Muscle of arm (tissue), 1 donor: ENCODE measurements at regions not wholly inside any gene's neighbourhood (a gene's known extent, or its start where the extent isn't known, plus 50 kb on each side); places are given as distances from the start of the nearest gene placed in this dataset.
A peak's percentile ranks its signal among the peaks of the same experiment; 100 is the strongest.
"Not testable (repeated sequence)": the region's sequence is repeated elsewhere in the genome, so short reads cannot be mapped to it uniquely, and the experiment has no call there.

ENCODE experiments used
- DNase-seq: peaks from one replicate; pipeline ENCODE4 v3.0.0-alpha.2; 2013

DNA sequence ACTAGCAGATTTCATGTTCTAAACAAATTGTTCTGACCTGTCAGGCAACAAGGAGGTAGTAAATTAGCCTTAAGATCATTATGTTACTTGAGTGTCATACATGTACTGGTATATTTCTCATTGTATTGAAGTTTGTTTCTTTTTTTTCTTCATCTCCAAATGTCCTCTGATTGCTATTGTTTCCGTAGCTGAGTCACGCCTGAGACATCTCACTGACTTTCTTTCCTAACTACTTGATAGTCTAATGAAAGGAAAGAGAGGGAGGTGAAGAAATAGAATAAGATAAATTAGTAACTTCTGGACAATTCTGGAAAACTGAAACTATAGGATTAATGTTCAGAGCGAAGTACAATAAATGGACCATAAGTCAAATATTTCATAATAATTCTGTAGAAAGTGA, 1049.9 kb downstream of the TSN start:
- no peak for DNase-seq

DNA sequence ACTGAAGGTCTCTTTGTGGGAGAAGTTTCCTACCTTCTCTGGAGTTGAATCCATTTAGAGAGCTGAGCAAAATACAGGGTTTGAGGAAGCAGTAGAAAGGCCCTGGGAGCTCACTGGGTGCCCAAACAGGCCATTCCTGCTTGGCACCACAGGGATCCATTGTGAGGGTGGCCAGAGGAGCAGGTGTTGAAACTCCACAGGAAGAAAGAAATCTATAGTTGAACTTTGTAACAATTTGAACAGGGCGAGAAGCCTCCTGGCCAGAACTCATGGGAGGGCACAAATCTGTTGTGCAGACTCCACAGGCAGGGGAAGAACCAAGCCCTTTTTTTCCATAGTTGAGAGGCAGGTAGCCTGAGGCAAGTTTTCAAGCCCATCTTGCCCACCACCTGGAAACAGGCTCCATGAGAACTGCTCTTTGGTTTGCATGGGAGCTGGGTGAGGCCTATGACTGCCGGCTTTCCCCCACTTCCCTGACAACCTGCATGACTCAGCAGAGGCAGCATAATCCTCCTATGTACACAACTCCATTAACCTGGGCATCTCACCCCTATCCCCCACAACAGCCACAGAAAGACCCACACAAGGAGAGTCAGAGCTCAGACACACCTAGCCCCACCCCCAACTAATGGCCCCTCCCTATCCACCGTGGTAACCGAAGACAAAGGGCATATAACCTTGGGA, 1053.0 kb downstream of the TSN start:
- DNase-seq = no peak

DNA sequence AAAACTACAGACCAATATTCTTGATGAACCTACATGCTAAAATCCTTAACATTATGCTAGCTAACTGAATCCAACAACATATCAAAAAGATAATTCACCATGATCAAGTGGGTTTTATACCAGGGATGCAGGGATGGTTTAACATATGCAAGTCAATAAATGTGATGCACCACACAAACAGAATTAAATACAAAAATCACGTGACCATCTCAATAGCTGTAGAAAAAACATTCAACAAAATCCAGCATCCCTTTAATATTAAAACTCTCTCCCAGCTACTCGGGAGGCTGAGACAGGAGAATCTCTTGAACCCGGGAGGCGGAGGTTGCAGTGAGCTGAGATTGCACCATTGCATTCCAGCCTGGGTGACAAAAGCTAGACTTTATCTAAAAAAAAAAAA, 1056.8 kb downstream of the TSN start:
- DNase-seq = not testable (repeated sequence)

DNA sequence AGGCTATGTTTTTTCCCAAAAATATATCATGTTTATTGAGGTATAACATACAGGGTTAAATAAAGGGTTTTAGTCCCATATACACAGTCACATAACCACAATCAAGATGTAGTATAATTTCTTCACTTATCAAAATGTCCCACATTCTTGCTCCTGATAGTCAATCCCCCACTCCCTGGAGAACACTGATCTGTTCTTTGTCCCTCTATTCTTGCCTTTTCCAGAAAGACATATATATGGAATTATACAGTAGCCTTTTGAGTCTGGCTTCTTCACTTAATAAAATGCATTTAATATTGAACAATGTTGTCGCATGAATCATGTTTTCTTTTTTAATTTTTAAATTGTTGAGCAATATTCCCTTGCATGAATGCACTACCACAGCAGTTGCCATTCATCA, 1059.7 kb downstream of the TSN start:
- DNase-seq = no peak

DNA sequence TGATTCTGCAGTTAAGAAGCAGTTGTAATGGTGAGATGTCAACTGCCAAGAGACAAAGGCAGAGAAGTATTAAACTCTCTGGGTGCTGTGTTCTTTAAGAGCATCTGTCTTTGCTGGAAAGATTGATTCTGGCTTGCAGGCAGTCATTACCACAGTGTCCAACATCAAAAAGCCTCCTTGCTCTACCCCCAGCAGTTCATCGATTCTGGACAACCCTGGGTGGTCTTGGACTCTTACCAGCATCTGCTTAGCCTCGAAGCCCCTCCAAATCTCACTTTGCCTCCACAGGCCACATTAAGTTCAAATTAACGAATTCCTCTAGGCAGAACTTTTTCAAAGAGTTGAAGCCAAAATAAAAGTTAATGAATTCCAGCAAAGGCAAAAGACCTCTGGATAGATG, 1061.4 kb downstream of the TSN start:
- DNase-seq = peak; percentile 43

DNA sequence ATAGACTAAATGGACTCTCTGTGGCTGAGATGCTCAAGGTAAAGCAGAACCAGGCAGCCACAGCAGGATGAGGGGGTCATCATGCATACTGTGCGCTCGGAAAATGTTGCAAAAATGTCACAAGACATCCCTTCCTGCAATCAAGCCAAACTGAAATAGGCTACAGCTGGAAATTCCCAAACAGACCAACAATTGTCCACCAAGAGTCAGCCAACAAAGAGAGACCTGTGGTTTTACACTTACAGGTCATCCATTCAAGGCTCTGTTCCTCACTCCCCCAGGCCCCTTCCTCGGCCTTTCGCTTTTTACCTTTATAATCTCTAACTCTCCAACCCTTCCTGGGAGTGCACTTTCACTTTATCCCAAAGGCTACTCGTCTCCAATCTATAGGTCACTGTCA, 1066.9 kb downstream of the TSN start:
- no peak for DNase-seq

DNA sequence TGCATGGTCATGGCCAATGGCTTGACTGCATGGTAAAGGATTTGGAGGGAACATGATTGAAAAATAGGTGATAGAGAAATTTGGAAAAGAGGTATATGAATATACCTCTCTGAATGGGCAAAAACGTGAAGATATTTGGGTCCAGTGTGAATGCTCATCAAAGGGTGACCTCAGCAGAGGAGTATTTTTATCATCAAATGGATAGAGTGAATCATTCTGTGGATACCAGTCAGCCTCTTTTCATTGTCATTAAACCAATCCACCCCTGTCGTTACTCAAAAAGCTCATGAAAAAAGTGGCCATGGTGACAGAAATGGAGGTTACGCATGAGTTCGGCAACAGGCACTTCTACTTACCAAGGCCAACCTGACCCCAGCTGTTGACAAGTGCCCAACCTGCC, 1074.7 kb downstream of the TSN start:
- DNase-seq = no peak

DNA sequence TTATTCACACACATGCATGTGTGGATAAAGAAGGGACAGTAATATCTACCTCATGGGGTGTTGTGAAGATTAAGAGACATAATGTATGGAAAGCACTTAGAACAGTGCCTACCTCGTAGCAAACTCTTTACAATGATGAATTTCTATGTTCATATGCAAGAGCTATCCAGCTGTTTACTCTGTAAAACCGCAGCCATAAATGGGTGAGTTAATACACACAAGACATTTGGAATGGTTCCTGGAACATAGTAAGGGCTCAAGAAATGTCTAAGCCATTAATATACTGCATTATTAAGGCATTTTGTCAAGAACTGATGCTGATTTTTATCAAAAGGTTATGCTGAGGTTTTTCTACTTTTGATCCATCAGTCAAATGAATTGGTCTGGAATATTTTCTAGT, 1076.2 kb downstream of the TSN start:
- DNase-seq = no peak

DNA sequence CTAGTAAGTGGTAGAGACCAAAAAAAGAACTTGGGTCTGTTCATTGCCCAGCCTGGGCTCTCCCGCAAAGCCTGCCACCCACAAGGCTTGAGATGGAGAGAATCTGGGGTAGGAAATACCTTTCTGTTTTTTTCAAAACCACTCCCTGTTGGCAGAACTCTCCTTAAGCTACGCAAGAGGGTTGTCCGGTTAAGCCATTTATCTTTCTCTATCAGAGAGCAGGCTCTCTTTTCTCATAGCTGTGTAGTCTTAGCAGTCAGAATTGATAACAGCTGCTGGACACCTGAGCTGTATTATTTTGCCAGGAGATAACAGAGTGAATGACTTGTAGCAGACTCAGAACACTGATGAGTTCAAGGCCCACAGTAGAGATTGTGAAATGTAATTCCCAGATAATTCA, 1088.1 kb downstream of the TSN start:
- DNase-seq = no peak

DNA sequence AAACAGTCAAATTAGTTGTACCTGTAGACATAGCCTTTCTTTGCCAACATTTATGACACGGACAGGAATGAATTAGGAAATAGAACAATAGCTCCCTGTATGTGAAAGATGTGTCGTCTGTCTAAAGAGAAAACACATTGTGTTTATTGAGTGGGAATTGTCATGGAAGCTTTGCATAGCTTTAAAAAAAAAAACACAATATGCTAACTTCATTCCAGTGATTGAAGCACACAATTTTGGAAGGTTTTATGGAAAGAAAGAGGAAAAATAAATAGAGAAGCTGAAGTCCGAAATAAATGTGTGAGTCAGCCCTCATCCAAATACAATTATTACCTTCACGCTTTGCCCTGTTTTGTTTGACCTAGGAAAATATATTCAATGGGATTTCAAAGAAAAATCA, 1095.7 kb downstream of the TSN start:
- no peak for DNase-seq

DNA sequence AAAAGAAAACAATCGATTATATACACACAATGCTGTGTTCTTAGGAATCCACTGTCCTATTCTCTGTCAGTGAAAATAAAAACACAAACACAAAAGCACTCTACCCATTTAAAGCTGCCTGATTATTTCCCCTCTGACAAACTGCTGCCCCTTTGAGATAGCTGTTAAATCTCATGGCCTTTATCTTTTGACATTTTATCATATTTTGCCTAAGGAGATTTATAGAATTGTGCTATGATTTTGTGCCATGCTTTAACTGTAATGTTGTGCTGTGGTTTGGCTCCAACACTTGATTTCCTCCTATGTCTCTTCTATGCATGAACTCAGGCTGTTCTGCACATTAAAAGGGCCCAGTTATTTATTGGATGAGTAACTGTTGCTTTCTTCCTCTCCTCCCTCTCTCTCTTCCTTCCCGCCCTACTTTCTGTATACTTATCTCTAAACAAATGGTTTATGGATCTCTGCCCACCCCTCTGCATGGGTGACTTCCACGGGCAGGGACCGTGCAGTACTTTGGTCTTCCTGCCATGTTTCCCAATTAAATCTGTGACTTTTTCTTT, 1096.6 kb downstream of the TSN start:
- no peak for DNase-seq

DNA sequence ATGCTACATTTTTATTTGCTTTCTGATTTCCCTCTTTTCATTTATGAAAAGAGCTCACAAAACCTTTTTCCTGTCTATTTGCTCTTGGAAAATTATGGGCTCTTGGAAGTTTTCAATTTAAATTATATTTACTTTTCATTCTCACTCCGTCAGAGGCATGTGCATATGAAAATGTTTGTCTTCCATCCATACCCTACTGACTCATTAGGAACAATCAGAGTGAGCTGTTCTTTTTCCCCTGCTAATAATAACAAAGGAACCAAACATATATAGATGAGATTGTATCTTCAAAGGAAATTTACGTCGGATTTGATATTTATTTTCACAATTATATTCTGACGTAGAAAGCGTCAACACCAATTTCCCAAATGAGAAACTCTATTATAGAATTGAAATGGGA, 1101.2 kb downstream of the TSN start:
- no peak for DNase-seq

DNA sequence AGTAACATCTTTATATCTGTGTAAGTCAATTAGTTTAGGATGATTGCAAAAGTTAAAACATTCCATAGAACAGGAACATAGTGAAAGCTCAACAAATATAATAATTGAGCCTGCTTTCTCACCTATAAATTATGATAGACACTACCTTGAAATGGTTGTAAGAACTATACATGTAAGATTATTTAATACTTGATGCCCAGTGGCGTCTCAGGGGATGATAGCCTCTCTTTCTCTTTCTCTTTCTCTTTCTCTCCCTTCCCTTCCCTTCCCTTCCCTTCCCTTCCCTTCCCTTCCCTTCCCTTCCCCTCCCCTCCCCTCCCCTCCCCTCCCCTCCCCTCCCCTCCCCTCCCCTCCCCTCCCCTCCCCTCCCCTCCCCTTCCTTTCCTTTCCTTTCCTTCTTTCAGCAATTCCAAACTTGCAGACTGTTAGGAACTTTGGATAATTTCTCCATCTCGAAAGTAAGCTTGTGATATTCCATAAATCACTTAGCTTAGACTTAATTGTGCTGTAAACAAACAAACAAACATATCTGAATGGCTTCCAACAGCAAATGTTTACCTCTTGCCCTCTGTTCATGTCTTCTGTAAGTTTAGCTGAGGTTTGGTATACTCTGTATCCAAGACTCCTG, 1102.7 kb downstream of the TSN start:
- DNase-seq = no peak

DNA sequence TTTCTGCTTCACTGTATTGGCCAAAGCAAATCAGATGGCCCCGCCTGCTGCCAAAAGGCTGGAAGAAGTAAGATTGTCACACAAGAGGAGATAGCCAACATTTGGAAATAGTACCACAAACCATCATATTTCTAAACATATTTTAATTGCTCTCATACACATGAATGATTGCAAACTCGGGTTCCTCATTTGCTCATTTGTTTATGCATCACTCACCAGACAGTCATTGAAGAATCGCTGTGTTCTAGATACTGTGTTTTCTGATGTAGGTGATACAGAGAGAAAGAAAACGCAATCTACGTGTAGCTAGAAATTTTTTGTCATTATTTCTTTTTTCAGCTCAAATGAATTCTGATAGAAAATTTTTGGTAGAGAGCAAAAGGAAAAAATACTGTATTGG, 1103.4 kb downstream of the TSN start:
- no peak for DNase-seq

DNA sequence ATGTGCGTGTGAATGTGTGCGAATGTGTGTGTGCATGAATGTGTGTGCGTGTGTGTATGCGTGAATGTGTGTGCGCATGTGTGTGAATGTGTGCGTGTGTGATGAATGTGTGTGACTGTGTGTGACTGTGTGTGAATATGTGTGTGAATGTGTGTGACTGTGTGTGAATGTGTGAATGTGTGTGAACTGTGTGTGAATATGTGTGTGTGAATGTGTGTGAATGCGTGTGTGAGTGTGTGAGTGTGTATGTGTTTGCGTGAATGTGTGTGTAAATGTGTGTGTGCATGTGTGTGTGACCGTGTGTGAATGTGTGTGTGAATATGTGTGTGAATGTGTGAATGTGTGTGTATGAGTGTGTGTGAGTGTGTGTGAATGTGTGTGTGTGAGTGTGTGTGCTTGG, 1103.8 kb downstream of the TSN start:
- no peak for DNase-seq

DNA sequence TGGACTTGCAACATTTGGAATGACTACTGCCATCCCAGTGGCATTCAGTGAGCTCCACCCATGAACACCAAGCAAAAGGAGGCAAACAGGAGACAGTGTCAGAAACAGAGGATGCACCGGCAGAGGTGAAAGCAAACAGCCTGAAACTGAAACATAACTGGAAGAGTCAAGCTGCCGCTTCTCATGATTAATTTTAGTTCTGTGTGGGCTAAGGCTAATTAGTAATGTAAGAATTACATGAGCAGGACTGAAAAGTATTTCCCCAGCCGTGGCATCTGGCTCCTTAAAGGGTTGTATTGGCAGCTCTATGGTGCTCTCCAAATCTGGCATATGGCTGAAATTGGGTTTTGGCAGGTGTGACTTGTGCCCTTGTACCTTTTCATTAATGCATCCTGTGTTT, 1108.1 kb downstream of the TSN start:
- no peak for DNase-seq

DNA sequence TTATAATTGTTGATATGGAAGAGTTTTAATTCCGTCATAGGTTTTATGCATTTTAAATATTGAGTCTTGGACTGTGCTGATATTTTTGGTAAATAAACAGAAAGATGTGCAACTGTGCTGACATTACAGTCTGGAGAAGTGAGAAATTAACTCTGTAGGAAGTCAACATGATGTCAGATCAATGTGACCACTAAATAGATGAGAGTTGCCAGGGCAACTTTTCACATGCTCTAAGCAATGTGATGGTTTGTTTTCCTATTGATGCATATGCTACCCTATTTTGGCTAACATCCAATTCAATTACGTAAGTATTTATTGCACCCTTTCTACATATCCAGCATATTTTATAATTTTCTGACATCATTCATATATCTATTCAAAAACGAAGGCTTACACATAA, 1109.3 kb downstream of the TSN start:
- no peak for DNase-seq

DNA sequence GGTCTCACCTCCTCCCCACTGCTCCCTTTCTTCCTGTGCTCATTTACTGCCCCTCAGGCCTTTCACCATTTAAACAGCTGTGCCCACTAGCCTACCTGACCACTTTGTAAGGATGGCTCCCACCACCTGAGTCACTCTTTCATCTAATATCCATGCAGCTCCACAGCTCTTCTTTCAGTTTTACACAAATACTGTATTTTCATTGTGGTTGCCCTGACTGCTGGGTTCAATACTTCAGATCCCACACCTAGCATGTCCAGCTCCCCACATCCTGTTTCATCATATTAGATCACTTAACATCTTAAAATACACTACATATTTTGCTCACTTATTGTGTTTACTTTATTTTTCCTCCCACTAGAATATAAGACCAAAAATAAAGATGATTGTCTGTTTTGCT, 1110.6 kb downstream of the TSN start:
- DNase-seq = no peak

DNA sequence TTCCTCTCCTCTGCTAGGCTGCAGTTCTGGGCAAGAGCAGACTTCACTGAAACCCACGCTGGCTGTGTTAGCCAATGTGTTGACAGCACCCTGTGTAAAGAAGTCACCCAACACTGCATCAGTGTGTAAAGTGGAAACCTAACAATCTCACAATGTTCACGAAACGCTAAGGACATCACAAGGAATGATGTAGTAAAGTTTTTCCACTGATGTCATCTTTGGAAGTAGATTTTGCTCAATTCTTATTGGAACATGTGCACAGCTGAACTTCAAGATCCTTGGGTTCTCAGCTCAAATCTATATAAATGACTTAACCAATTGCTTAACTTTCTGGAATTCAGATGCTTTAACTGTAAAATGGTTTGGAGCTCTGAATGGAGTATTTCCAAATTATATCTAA, 1112.5 kb downstream of the TSN start:
- peak; percentile 29 for DNase-seq

DNA sequence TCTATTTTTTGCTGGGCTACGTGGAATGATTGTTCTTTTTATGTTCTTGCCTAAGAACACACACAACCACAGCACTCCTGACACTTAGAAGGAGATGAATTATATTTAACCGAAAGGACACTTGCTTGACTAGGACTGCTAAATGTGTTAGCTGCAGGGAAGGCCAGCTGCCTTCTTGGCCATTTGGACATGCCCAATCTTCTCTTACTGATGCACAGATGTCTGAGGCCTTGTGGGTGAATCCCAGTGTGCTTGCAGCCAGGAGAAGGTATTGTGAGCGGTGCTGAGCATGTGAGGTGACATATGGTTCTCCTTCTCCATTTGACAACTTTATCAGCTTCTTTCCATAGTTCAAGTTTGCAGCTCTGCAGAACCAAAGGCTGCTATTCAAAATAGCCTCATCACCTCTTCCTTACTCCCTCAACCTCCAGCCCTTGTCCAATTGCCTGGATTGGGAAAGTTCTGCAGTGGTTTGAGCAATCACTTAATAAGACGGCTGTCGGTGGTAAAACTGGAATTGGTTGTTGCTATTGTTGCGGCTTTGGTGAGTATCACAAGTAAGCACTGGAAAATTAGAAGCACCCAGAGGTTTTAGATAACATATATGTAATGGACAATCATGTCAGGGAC, 1113.3 kb downstream of the TSN start:
- DNase-seq = no peak

DNA sequence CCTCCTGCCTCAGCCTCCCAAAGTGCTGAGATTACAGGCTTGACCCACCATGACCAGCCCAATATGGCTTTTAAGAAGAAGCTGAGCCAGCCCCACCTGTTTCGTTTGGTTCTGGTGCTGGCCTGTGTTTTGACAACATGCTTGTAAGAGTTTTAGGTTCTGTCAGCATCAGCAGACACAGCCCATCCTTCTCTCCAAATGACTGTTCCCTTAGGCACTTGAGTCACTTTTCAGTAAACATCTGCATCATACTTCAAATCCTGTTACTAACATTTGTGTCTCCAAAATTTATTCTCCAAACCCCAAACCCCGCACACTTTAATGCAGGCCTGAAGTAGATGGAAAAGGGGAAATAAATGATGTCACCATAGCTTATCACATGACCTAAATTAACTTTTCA, 1118.5 kb downstream of the TSN start:
- peak; percentile 38 for DNase-seq

DNA sequence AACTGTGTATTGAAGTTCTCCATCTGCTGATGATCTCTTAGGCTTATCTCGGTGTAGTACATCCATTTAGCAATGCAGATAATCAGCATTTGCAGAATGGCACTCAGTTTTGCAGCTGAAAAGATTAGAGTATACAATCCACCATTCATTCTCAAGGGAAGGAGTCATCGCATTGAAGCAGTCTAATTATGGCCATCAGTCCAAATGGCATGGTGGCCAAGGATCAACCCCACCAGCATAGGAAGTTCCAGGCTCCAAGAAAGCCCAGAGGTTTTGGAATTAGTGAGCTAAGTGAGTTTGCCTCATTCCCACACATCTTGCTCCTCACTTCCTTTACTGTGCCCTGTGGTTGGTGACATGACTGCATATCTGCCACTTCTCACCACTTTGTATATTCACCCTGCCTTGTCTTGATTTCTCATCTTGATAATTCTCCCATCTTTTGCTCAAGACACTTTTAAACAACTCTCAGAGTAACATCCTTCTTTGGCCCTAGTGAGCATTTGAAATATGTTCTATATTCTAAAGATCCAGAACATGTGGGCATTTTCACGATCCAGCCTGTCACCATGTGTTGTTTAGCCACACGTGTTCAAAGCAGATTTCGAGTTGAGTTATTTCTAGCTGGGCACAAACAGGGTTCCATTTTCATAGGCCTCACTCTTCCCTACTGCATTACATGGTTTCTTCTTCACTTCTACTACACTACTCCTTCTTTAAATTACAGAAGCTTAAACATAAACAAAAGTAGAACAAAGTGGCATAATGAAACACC, 1119.8 kb downstream of the TSN start:
- no peak for DNase-seq

DNA sequence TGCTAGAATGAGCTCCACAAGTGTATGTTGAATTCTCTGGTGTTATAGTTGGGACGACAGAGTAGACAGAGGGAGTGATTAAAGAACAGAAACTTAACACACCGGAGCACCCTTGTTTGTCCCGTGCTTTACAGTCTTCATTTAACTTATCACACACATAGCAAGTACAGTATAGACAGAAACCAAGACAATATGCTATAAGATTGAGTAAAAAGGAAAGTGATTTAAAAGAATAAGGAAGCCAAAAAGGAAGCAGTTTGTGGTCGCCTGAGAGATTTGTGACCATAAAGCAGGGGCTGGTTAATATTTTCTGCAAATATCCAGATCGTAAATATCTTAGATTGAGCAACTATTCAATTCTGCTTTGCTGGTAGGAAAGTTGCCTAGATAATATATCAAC, 1128.4 kb downstream of the TSN start:
- no peak for DNase-seq
